ENCODE measurements at regions not wholly inside any gene's neighbourhood (a gene's known extent, or its start where the extent isn't known, plus 50 kb on each side); places are given as distances from the start of the nearest gene placed in this dataset.

- FAIRE-seq (no peak), DNase-seq (ENCODE audit: insufficient read length, low spot score) (no peak)
- TF ChIP-seq POLR2A (IDR thresholded peaks at IDR 0.05; ENCODE audit: low read depth, low read length): no peak
Observed at GRCh38 chr4:31651541-31651940, 931.4 kb downstream of the PCDH7 start.

GRCh38 chr4:31655328-31655727 lies 935.2 kb downstream of the PCDH7 start:
- no peak for DNase-seq (ENCODE audit: insufficient read length, low spot score)
- no peak for TF ChIP-seq POLR2A (IDR thresholded peaks at IDR 0.05; ENCODE audit: low read depth, low read length)
- FAIRE-seq: no peak

- no peak for FAIRE-seq
- DNase-seq (ENCODE audit: insufficient read length, low spot score): no peak
- no peak for TF ChIP-seq POLR2A (IDR thresholded peaks at IDR 0.05; ENCODE audit: low read depth, low read length)
Observed at GRCh38 chr4:31657859-31658570, 937.8 kb downstream of the PCDH7 start.

- no peak for TF ChIP-seq POLR2A (IDR thresholded peaks at IDR 0.05; ENCODE audit: low read depth, low read length)
- no peak for DNase-seq (ENCODE audit: insufficient read length, low spot score)
- no peak for FAIRE-seq
Observed at GRCh38 chr4:31660916-31661315, 940.7 kb downstream of the PCDH7 start.

GRCh38 chr4:31662951-31663350 lies 942.8 kb downstream of the PCDH7 start:
- FAIRE-seq: no peak
- DNase-seq (ENCODE audit: insufficient read length, low spot score): no peak
- TF ChIP-seq POLR2A (IDR thresholded peaks at IDR 0.05; ENCODE audit: low read depth, low read length): no peak

- no peak for TF ChIP-seq POLR2A (IDR thresholded peaks at IDR 0.05; ENCODE audit: low read depth, low read length)
- DNase-seq (ENCODE audit: insufficient read length, low spot score) (no peak), FAIRE-seq (no peak)
Observed at GRCh38 chr4:31667686-31668085, 947.5 kb downstream of the PCDH7 start.

GRCh38 chr4:31674313-31674947 lies 954.3 kb downstream of the PCDH7 start:
- TF ChIP-seq POLR2A (IDR thresholded peaks at IDR 0.05; ENCODE audit: low read depth, low read length): no peak
- FAIRE-seq (no peak), DNase-seq (ENCODE audit: insufficient read length, low spot score) (no peak)

GRCh38 chr4:31678356-31678755 lies 958.2 kb downstream of the PCDH7 start:
- DNase-seq (ENCODE audit: insufficient read length, low spot score) (no peak), FAIRE-seq (no peak)
- no peak for TF ChIP-seq POLR2A (IDR thresholded peaks at IDR 0.05; ENCODE audit: low read depth, low read length)

- FAIRE-seq: no peak
- TF ChIP-seq POLR2A (IDR thresholded peaks at IDR 0.05; ENCODE audit: low read depth, low read length): no peak
- DNase-seq (ENCODE audit: insufficient read length, low spot score): no peak
Observed at GRCh38 chr4:31682796-31683195, 962.6 kb downstream of the PCDH7 start.

GRCh38 chr4:31687717-31688342 lies 967.7 kb downstream of the PCDH7 start:
- no peak for TF ChIP-seq POLR2A (IDR thresholded peaks at IDR 0.05; ENCODE audit: low read depth, low read length)
- FAIRE-seq (no peak), DNase-seq (ENCODE audit: insufficient read length, low spot score) (no peak)

GRCh38 chr4:31692399-31692940 lies 972.3 kb downstream of the PCDH7 start:
- DNase-seq (ENCODE audit: insufficient read length, low spot score) (no peak), FAIRE-seq (no peak)
- no peak for TF ChIP-seq POLR2A (IDR thresholded peaks at IDR 0.05; ENCODE audit: low read depth, low read length)

- TF ChIP-seq POLR2A (IDR thresholded peaks at IDR 0.05; ENCODE audit: low read depth, low read length): no peak
- DNase-seq (ENCODE audit: insufficient read length, low spot score): no peak
- FAIRE-seq: no peak
Observed at GRCh38 chr4:31701256-31701655, 981.1 kb downstream of the PCDH7 start.

GRCh38 chr4:31702326-31702725 lies 982.2 kb downstream of the PCDH7 start:
- DNase-seq (ENCODE audit: insufficient read length, low spot score) (no peak), FAIRE-seq (no peak)
- no peak for TF ChIP-seq POLR2A (IDR thresholded peaks at IDR 0.05; ENCODE audit: low read depth, low read length)

- FAIRE-seq: no peak
- no peak for TF ChIP-seq POLR2A (IDR thresholded peaks at IDR 0.05; ENCODE audit: low read depth, low read length)
- no peak for DNase-seq (ENCODE audit: insufficient read length, low spot score)
Observed at GRCh38 chr4:31714238-31714637, 994.1 kb downstream of the PCDH7 start.

Measured in H54 (cell line).